ENCODE measurements at regions not wholly inside any gene's neighbourhood (a gene's known extent, or its start where the extent isn't known, plus 50 kb on each side); places are given as distances from the start of the nearest gene placed in this dataset.

- no peak for DNase-seq
Observed at GRCh38 chr9:99730062-99730461, 91.6 kb upstream of the NR4A3 start.

- no peak for DNase-seq
Observed at GRCh38 chr9:99731950-99732349, 89.7 kb upstream of the NR4A3 start.

- DNase-seq: no peak
Observed at GRCh38 chr9:99732715-99733114, 89.0 kb upstream of the NR4A3 start.

GRCh38 chr9:99735041-99735440 lies 86.6 kb upstream of the NR4A3 start:
- no peak for DNase-seq

GRCh38 chr9:99736291-99736690 lies 85.4 kb upstream of the NR4A3 start:
- no peak for DNase-seq

- no peak for DNase-seq
Observed at GRCh38 chr9:99737649-99738048, 84.0 kb upstream of the NR4A3 start.

- no peak for DNase-seq
Observed at GRCh38 chr9:99743006-99743405, 78.7 kb upstream of the NR4A3 start.

- no peak for DNase-seq
Observed at GRCh38 chr9:99743455-99743854, 78.2 kb upstream of the NR4A3 start.

- no peak for DNase-seq
Observed at GRCh38 chr9:99744132-99744531, 77.6 kb upstream of the NR4A3 start.

GRCh38 chr9:99745085-99745484 lies 76.6 kb upstream of the NR4A3 start:
- DNase-seq: no peak

- no peak for DNase-seq
Observed at GRCh38 chr9:99746406-99746805, 75.3 kb upstream of the NR4A3 start.

- no peak for DNase-seq
Observed at GRCh38 chr9:99748266-99748665, 73.4 kb upstream of the NR4A3 start.

- no peak for DNase-seq
Observed at GRCh38 chr9:99748676-99749075, 73.0 kb upstream of the NR4A3 start.

GRCh38 chr9:99749641-99750040 lies 72.0 kb upstream of the NR4A3 start:
- no peak for DNase-seq

GRCh38 chr9:99750526-99750925 lies 71.2 kb upstream of the NR4A3 start:
- no peak for DNase-seq

GRCh38 chr9:99752417-99753109 lies 69.1 kb upstream of the NR4A3 start:
- no peak for DNase-seq

GRCh38 chr9:99753436-99753835 lies 68.2 kb upstream of the NR4A3 start:
- DNase-seq: no peak

GRCh38 chr9:99760421-99760820 lies 61.3 kb upstream of the NR4A3 start:
- no peak for DNase-seq

GRCh38 chr9:99762470-99762869 lies 59.2 kb upstream of the NR4A3 start:
- no peak for DNase-seq
